Testis (tissue), 2 donors: ENCODE measurements at regions not wholly inside any gene's neighbourhood (a gene's known extent, or its start where the extent isn't known, plus 50 kb on each side); places are given as distances from the start of the nearest gene placed in this dataset.

Source experiments
- DNase-seq: peaks from one replicate; pipeline ENCODE4 v3.0.0-alpha.2; 2019
- H3K27ac ChIP-seq, 2 donors: fragments of 200-600 bp; sonication (generic); one replicate each; pipeline ENCODE4 v1.5.1; 2019
- H3K27me3 ChIP-seq: fragments of 200-600 bp; sonication (generic); one replicate; pipeline ENCODE4 v1.5.1; 2019
- H3K36me3 ChIP-seq: fragments of 200-600 bp; sonication (generic); one replicate; pipeline ENCODE4 v1.5.1; 2017; ENCODE audit warnings: low read depth; ENCODE audit errors: missing control alignments
- H3K4me1 ChIP-seq: fragments of 200-600 bp; sonication (generic); one replicate; pipeline ENCODE4 v1.5.1; 2019
- H3K4me3 ChIP-seq, 2 donors: fragments of 200-600 bp; sonication (generic); one replicate each; pipeline ENCODE4 v1.5.1; 2017 to 2019
- H3K9me3 ChIP-seq: fragments of 200-600 bp; sonication (generic); one replicate; pipeline ENCODE4 v1.5.1; 2017
- POLR2A ChIP-seq: fragments of 450-650 bp; IDR thresholded peaks from one replicate; pipeline ENCODE4 v1.6.1; 2017; ENCODE audit warnings: antibody characterized with exemption, mild to moderate bottlenecking, moderate library complexity
- WGBS, 2 donors: methylation state at CpG; one replicate each; pipeline ENCODE4 v1.1.5; 2018; 5-methylcytosine and 5-hydroxymethylcytosine counted together
- intact Hi-C: fragments of 100-400 bp; cut with DNase I; formaldehyde crosslinking; loops from one replicate; pipeline ENCODE4 v1.15.1; 2023; ENCODE audit warnings: low total_unique reads
- TF ChIP-seq, protein P1 (sequence below), 3 experiments: fragments of 450-650 bp in 2 of 3; fragments of 200-600 bp in 1 of 3; sonication (generic) in 1 of 3; IDR thresholded peaks; one replicate each; pipeline ENCODE4 v1.5.1; 2016 to 2019; ENCODE audit warnings: antibody characterized with exemption in 3 of 3, mild to moderate bottlenecking in 2 of 3, moderate library complexity in 1 of 3

DNA sequence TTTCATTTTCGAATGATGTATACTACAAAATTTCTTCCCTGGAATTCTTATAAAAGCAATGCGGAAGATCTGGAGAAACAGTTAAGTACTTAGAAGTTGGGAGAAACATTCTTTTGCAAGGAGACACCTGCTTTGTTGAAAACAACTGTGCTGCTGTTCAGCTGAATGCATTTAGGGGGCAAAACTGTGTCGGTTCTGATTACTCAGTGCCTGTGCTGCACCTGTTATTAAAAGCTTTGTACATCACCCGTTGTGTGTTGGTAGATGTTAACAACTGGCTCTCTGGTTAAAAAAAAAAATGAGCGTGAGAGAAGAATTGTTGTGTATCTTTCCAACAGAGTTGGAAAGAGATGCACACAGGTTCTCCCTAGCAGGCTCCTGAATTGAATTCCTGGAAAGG is 184.1 kb upstream of the HHIP start:
- 86 to 88% methylated on average over 5 of the region's 5 CpGs for WGBS, 2 donors
- DNase-seq: no peak
- intact Hi-C loops: no loop called here

DNA sequence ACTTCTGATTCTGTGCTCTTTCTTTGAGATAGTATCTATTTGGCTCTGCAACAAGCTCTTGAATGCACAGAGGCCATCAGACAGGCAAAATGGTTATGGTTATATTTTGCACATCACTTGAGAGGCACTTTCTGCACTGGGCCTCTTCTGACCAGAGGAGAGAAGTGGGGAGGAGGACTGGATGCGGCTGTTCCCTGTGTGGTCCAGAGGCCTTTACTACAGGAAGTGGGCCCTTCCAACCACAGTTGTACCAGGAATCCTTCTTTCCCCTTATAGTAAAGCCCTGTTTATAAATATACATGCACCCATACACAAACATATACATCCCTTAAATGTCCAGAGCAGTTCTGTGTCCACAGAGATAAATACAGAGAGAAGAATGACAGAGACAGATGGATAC is 182.7 kb upstream of the HHIP start:
- TF ChIP-seq, protein P1, sequence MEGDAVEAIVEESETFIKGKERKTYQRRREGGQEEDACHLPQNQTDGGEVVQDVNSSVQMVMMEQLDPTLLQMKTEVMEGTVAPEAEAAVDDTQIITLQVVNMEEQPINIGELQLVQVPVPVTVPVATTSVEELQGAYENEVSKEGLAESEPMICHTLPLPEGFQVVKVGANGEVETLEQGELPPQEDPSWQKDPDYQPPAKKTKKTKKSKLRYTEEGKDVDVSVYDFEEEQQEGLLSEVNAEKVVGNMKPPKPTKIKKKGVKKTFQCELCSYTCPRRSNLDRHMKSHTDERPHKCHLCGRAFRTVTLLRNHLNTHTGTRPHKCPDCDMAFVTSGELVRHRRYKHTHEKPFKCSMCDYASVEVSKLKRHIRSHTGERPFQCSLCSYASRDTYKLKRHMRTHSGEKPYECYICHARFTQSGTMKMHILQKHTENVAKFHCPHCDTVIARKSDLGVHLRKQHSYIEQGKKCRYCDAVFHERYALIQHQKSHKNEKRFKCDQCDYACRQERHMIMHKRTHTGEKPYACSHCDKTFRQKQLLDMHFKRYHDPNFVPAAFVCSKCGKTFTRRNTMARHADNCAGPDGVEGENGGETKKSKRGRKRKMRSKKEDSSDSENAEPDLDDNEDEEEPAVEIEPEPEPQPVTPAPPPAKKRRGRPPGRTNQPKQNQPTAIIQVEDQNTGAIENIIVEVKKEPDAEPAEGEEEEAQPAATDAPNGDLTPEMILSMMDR (IDR thresholded peaks at IDR 0.05): no peak
- TF ChIP-seq POLR2A: no peak
- 94% methylated on average over 1 of the region's 1 CpG for WGBS, 2 donors
- DNase-seq: no peak
- Histone ChIP-seq H3K27me3 (no peaks in the 10 kb centered on the region), H3K9me3 (no peaks in the 10 kb centered on the region), H3K4me1 (no peaks in the 10 kb centered on the region), H3K36me3 (no peaks in the 10 kb centered on the region), H3K4me3 (no peak overlapping the region), H3K27ac (no peak overlapping the region)
- intact Hi-C loops: no loop called here

More for the DNA sequence above, 184.1 kb upstream of the HHIP start:
- Histone ChIP-seq H3K27me3 (no peaks in the 10 kb centered on the region), H3K4me1 (no peaks in the 10 kb centered on the region), H3K36me3 (no peaks in the 10 kb centered on the region), H3K4me3 (no peak overlapping the region), H3K9me3 (no peaks in the 10 kb centered on the region), H3K27ac (no peak overlapping the region)
- TF ChIP-seq POLR2A: no peak
- TF ChIP-seq, protein P1 (IDR thresholded peaks at IDR 0.05): no peak

DNA sequence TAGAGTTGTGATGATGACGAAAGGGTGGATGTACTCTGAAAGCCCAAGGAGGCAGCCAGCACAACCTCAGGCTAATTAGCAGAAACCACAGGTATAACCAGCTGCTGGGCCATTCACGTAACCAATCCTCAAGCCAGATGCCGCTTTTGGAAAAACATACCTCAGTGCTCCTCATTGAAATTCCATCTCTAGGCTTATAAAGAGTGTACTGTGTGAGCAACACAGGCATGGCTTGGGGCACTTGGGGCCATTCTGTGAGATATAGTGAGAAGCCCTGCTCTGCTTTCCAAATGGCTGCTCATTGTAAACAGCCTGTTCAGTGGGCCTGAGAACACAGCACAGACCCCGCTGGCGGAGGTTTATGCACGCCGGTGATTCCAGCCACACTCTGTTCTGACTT is 182.1 kb upstream of the HHIP start:
- Histone ChIP-seq H3K4me3 (no peak overlapping the region), H3K27me3 (no peaks in the 10 kb centered on the region), H3K27ac (no peak overlapping the region), H3K9me3 (no peaks in the 10 kb centered on the region), H3K4me1 (no peaks in the 10 kb centered on the region), H3K36me3 (no peaks in the 10 kb centered on the region)
- intact Hi-C loops: no loop called here
- 78 to 91% methylated on average over 7 of the region's 7 CpGs for WGBS, 2 donors
- TF ChIP-seq, protein P1 (IDR thresholded peaks at IDR 0.05): no peak
- no peak for TF ChIP-seq POLR2A
- DNase-seq: no peak

DNA sequence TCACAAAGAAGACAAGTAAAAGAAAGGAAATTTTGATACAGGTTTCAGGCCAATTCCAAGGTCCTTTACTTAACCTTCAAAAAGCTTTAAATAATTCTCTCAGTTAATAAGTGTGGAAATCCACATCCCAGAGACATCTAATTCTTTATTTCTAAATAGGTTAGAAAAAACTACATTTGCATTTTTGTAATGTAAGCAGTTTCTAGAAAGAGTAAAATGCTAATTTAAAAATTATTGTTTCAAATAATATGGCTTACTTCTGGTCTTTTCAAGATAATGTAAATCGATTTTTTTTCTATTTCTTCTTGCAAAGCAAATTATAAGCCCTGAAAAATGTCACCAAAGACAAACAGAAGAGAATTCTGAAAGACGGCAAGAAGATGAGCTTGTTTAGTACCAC is 180.4 kb upstream of the HHIP start:
- H3K4me1 ChIP-seq: no peaks in the 10 kb centered on the region
- no peaks in the 10 kb centered on the region for H3K36me3 ChIP-seq
- no peaks in the 10 kb centered on the region for H3K9me3 ChIP-seq
- no peak overlapping the region for H3K27ac ChIP-seq
- no peaks in the 10 kb centered on the region for H3K27me3 ChIP-seq
- 84 to 88% methylated on average over 2 of the region's 2 CpGs for WGBS, 2 donors
- H3K4me3 ChIP-seq: no peak overlapping the region
- DNase-seq: no peak
- TF ChIP-seq, protein P1 (IDR thresholded peaks at IDR 0.05): no peak
- no peak for TF ChIP-seq POLR2A
- intact Hi-C loops: no loop called here

DNA sequence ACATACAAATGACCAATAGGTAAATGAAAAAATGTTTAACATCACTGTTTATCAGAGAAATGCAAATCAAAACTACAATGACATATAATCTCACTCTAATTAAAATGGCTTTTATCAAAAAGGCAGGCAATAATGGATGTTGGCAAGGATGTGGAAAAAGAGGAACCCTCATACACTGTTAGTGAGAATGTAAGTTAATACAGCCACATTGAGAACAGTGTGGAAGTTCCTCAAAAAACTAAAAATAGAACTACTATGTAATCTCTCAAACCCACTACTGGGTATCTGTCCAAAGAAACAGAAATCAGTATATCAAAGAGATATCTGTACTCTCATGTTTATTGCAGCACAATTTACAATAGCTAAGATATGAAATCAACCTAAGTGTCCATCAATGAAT is 165.9 kb upstream of the HHIP start:
- Histone ChIP-seq H3K4me3 (no peak overlapping the region), H3K4me1 (no peaks in the 10 kb centered on the region), H3K27ac (no peak overlapping the region), H3K27me3 (no peaks in the 10 kb centered on the region), H3K36me3 (no peaks in the 10 kb centered on the region), H3K9me3 (no peaks in the 10 kb centered on the region)
- intact Hi-C loops: no loop called here
- DNase-seq: no peak
- TF ChIP-seq, protein P1 (IDR thresholded peaks at IDR 0.05): no peak
- TF ChIP-seq POLR2A: no peak
